Heart left ventricle (tissue), 13 donors: ENCODE measurements at regions not wholly inside any gene's neighbourhood (a gene's known extent, or its start where the extent isn't known, plus 50 kb on each side); places are given as distances from the start of the nearest gene placed in this dataset.

Experiments used
- POLR2A ChIP-seq, 2 donors: fragments of 450-650 bp; IDR thresholded peaks; one replicate each; pipeline ENCODE4 v1.6.1; 2017; ENCODE audit warnings: antibody characterized with exemption in 2 of 2, mild to moderate bottlenecking in 2 of 2, moderate library complexity in 2 of 2
- TF ChIP-seq, protein P1 (sequence below), 12 donors: fragments of 200-600 bp; sonication (generic) in 4 of 12; IDR thresholded peaks; one replicate each; pipeline versions ENCODE4 v1.5.0 to v1.8.0; 2018 to 2022; ENCODE audit warnings: antibody characterized with exemption in 12 of 12, mild to moderate bottlenecking in 5 of 12
- donor health status: ischemic (EF 13 %, LVEDD 7.1; RV severe dilation, severe dysfunction).
- donor health status: DM: no; HTN: yes; CAD: no.
- donor health status: DM: no; HTN: no; CAD: no.
- donor health status: ischemic (EF 25% LVEDD 6.9; RV normal size, moderate dysfunction).
- donor health status: ischemic (EF 25% LVEDD 5.7; RV mildly dilated, moderate dysfunction).
- donor health status: ischemic (EF 35%, LVEDD 5.7; RV mildly dilated, moderate dysfunction).
- donor health status: nonischemic (EF 11% LVEDD 7.7; RV severe dilation, severe dysfunction).
- donor health status: DM: yes; HTN: yes; CAD: no.
- donor health status: PGD.
- donor health status: ischemic (EF 29% LVEDD 5.4; RV normal size, mild dysfunction).
- donor health status: nonischemic (EF 23%, LVEDD 6.1; RV moderate dilation, normal function).

DNA sequence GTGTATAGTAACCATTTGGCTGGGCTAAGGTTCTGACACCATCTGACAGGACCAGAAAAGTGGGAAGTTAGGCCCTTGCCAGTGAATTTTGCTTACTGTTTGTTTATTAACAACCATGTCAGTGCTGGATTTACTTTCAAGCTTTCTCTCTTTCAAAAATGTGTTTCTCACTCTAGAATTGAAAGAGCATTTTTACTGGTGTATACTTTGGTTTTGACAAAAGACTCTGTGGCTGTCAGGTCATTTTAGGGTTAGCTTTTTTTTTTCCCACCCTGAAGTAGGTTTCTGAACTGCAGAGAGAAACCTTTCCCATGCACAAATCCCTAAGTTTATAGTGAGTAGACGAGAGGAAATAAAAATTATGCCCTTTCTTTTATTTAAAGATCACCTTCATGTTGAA is 230.0 kb upstream of the TBC1D5 start:
- TF ChIP-seq, protein P1, sequence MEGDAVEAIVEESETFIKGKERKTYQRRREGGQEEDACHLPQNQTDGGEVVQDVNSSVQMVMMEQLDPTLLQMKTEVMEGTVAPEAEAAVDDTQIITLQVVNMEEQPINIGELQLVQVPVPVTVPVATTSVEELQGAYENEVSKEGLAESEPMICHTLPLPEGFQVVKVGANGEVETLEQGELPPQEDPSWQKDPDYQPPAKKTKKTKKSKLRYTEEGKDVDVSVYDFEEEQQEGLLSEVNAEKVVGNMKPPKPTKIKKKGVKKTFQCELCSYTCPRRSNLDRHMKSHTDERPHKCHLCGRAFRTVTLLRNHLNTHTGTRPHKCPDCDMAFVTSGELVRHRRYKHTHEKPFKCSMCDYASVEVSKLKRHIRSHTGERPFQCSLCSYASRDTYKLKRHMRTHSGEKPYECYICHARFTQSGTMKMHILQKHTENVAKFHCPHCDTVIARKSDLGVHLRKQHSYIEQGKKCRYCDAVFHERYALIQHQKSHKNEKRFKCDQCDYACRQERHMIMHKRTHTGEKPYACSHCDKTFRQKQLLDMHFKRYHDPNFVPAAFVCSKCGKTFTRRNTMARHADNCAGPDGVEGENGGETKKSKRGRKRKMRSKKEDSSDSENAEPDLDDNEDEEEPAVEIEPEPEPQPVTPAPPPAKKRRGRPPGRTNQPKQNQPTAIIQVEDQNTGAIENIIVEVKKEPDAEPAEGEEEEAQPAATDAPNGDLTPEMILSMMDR (IDR thresholded peaks at IDR 0.05): no peak
- no peak for TF ChIP-seq POLR2A (IDR thresholded peaks at IDR 0.05)
